K562 (cell line): ENCODE measurements at regions not wholly inside any gene's neighbourhood (a gene's known extent, or its start where the extent isn't known, plus 50 kb on each side); places are given as distances from the start of the nearest gene placed in this dataset.

Experiments
- ATAC-seq: fragments of 200-7000 bp; cut with Tn5 transposase; 3 replicates; pipeline ENCODE4 v1.9.1; 2020; ENCODE audit warnings: moderate library complexity
- BruUV-seq: library from RNA; stranded (reverse); fragments of 400-500 nt; replicated peaks from 2 replicates; lab custom pipeline; 2021; lab: Mats Ljungman, UMichigan
- CTCF ChIA-PET: fragments of 300-600 bp; formaldehyde crosslinking; extraction: SDS; loops from one replicate; lab custom pipeline; 2021; ENCODE audit warnings: low intra/inter-chr PET ratio; lab: Yijun Ruan, JAX
- POLR2A ChIA-PET: fragments of 300-600, 350-650 bp; sonication (Branson Sonifier 250); formaldehyde crosslinking; extraction: SDS; loops from one replicate; lab custom pipeline; 2021; ENCODE audit warnings: antibody characterized with exemption, inconsistent platforms; lab: Yijun Ruan, JAX
- DNase-seq, 4 experiments: peaks; one replicate each; pipeline versions ENCODE4 v3.0.0 to v3.0.0-alpha.2; 2011 to 2018; ENCODE audit warnings: low spot score in 3 of 4, mixed read lengths in 3 of 4; ENCODE audit errors: extremely low read depth in 1 of 4
- FAIRE-seq: peaks from 2 replicates; lab custom pipeline; 2011; peaks lifted over from hg19 to GRCh38; lab: Jason Lieb, UNC
- H2AFZ ChIP-seq: 2 replicates; pipeline ENCODE4 v1.6.0; 2011; ENCODE audit warnings: low read depth, low read length, control low read depth, inconsistent platforms
- H3K27ac ChIP-seq: fragments of 200-600 bp; 3 replicates; pipeline ENCODE4 v1.8.0; 2011; ENCODE audit warnings: low read depth, mild to moderate bottlenecking, control low read depth, inconsistent platforms, low read length, moderate library complexity, mixed read lengths; ENCODE audit errors: extremely low read depth
- H3K27me3 ChIP-seq, 2 experiments: fragments of 300-600 bp in 1 of 2; 2 replicates in 1 of 2; 3 replicates in 1 of 2; pipeline versions ENCODE4 v1.6.0 to v1.8.0; 2011; ENCODE audit warnings: inconsistent platforms in 2 of 2, low read length in 2 of 2, mild to moderate bottlenecking in 1 of 2, mixed read lengths in 1 of 2, moderate library complexity in 1 of 2; ENCODE audit not compliant: control insufficient read depth in 2 of 2, insufficient read depth in 2 of 2
- H3K36me3 ChIP-seq: fragments of 300-600 bp; 3 replicates; pipeline ENCODE4 v1.8.0; 2011; ENCODE audit warnings: mild to moderate bottlenecking, low read length, inconsistent platforms; ENCODE audit not compliant: control insufficient read depth, insufficient read depth
- H3K4me1 ChIP-seq, 2 experiments: fragments of 200-600 bp in 1 of 2; replicated peaks in 1 of 2; 2 replicates in 1 of 2; 3 replicates in 1 of 2; pipeline versions ENCODE4 v1.5.1 to v1.8.0; 2011; ENCODE audit warnings: inconsistent platforms in 2 of 2, low read length in 2 of 2, mild to moderate bottlenecking in 1 of 2, mixed read lengths in 1 of 2, moderate library complexity in 1 of 2; ENCODE audit not compliant: control insufficient read depth in 2 of 2, insufficient read depth in 2 of 2
- H3K4me2 ChIP-seq: 2 replicates; pipeline ENCODE4 v1.6.1; 2011; ENCODE audit warnings: low read length, control low read depth, inconsistent platforms, mixed read lengths; ENCODE audit not compliant: insufficient read depth
- H3K4me3 ChIP-seq: fragments of 200-600 bp; sonication (generic), shearing (Covaris generic); 2 replicates; pipeline ENCODE4 v1.5.1; 2016; ENCODE audit warnings: control low read depth, inconsistent platforms
- H3K79me2 ChIP-seq: fragments of 200-600 bp; 3 replicates; pipeline ENCODE4 v1.8.0; 2011; ENCODE audit warnings: low read length, inconsistent platforms; ENCODE audit not compliant: control insufficient read depth, insufficient read depth
- H3K9ac ChIP-seq, 2 experiments: 2 replicates each; pipeline versions ENCODE4 v1.6.0 to v1.6.1; 2011; ENCODE audit warnings: low read depth in 2 of 2, low read length in 2 of 2, control low read depth in 1 of 2, inconsistent platforms in 1 of 2, mild to moderate bottlenecking in 1 of 2, mixed read lengths in 1 of 2; ENCODE audit not compliant: insufficient read depth in 1 of 2
- H3K9me1 ChIP-seq: one replicate; pipeline ENCODE4 v1.6.0; 2011; ENCODE audit warnings: inconsistent platforms, mild to moderate bottlenecking, low read length, moderate library complexity; ENCODE audit not compliant: control insufficient read depth, insufficient read depth
- H3K9me3 ChIP-seq: replicated peaks from 2 replicates; pipeline ENCODE4 v1.5.1; 2011; ENCODE audit warnings: low read depth, low read length, inconsistent platforms; ENCODE audit not compliant: control insufficient read depth, insufficient read depth
- H4K20me1 ChIP-seq: replicated peaks from 2 replicates; pipeline ENCODE4 v1.6.1; 2011; ENCODE audit warnings: low read length, inconsistent platforms, mixed read lengths; ENCODE audit not compliant: control insufficient read depth, insufficient read depth
- ARID3A ChIP-seq: IDR thresholded peaks from 2 replicates; pipeline ENCODE4 v1.6.1; 2012; ENCODE audit warnings: low read depth, low read length, improper control_type of control experiment, borderline replicate concordance
- CBX2 ChIP-seq: fragments of 200-600 bp; sonication (generic); IDR thresholded peaks from one replicate; pipeline ENCODE4 v1.6.1; 2012; ENCODE audit warnings: mild to moderate bottlenecking, low read length, inconsistent platforms; ENCODE audit not compliant: insufficient read depth, poor library complexity, severe bottlenecking
- CCAR2 ChIP-seq: fragments of 200-400 bp; formaldehyde crosslinking; IDR thresholded peaks from 2 replicates; pipeline ENCODE4 v1.6.1; 2017; ENCODE audit warnings: mild to moderate bottlenecking, low read depth, low read length
- ELF1 ChIP-seq: fragments of 200-800 bp; sonication (Bioruptor generic); IDR thresholded peaks from 2 replicates; pipeline ENCODE4 v1.6.1; 2016; ENCODE audit warnings: missing genetic modification characterization, missing compliant biosample characterization
- HDAC3 ChIP-seq: fragments of 450-650 bp; IDR thresholded peaks from 2 replicates; pipeline ENCODE4 v1.6.1; 2018; ENCODE audit warnings: borderline replicate concordance, mild to moderate bottlenecking, moderate library complexity; ENCODE audit not compliant: partially characterized antibody
- HMG20B ChIP-seq: fragments of 250-450 bp; sonication (Bioruptor Pico); IDR thresholded peaks from 2 replicates; pipeline ENCODE4 v1.5.0; 2021; ENCODE audit warnings: mild to moderate bottlenecking
- MITF ChIP-seq: IDR thresholded peaks from 2 replicates; pipeline ENCODE4 v1.6.1; 2014; ENCODE audit warnings: antibody characterized with exemption
- MTA3 ChIP-seq: fragments of 450-650 bp; formaldehyde crosslinking; IDR thresholded peaks from 2 replicates; pipeline ENCODE4 v1.6.1; 2017; ENCODE audit warnings: mild to moderate bottlenecking, borderline replicate concordance
- NR2C1 ChIP-seq, 2 experiments: fragments of 450-650 bp; IDR thresholded peaks; 2 replicates each; pipeline ENCODE4 v1.6.1; 2017; ENCODE audit warnings: mild to moderate bottlenecking in 2 of 2, antibody characterized with exemption in 1 of 2, inconsistent platforms in 1 of 2, missing compliant biosample characterization in 1 of 2, missing genetic modification characterization in 1 of 2
- NR2C2 ChIP-seq, 2 experiments: fragments of 200-800 bp in 1 of 2; sonication (Bioruptor generic) in 1 of 2; sonication (generic) in 1 of 2; formaldehyde crosslinking in 1 of 2; IDR thresholded peaks; 2 replicates each; pipeline versions ENCODE4 v1.6.1 to v1.8.0; 2016 to 2022; ENCODE audit warnings: mild to moderate bottlenecking in 1 of 2, missing compliant biosample characterization in 1 of 2, missing genetic modification characterization in 1 of 2, missing genetic modification reagents in 1 of 2
- RHOXF2B ChIP-seq: fragments of 250-450 bp; sonication (Bioruptor Pico); conservative IDR thresholded peaks from 2 replicates; pipeline ENCODE4 v1.5.1; 2021
- SMAD1 ChIP-seq: fragments of 150-350 bp; IDR thresholded peaks from 2 replicates; pipeline ENCODE4 v1.6.1; 2014; ENCODE audit warnings: low read length, low read depth; ENCODE audit not compliant: partially characterized antibody
- STAG1 ChIP-seq: sonication (generic); formaldehyde crosslinking; IDR thresholded peaks from 2 replicates; pipeline ENCODE4 v1.5.0; 2020; ENCODE audit warnings: missing genetic modification reagents, borderline replicate concordance
- TRIM24 ChIP-seq, 2 experiments: fragments of 450-650 bp; IDR thresholded peaks; 2 replicates each; pipeline ENCODE4 v1.6.1; 2016
- WGBS: fragments of 100-300 bp; shearing (Covaris generic); methylation state at CpG from one replicate; pipeline ENCODE4 v1.1.6; 2016; ENCODE audit warnings: low coverage, mixed read lengths; ENCODE audit not compliant: insufficient coverage; ENCODE audit errors: missing lambda C conversion rate; 5-methylcytosine and 5-hydroxymethylcytosine counted together
- in situ Hi-C: fragments of 300-500 bp; cut with MboI; formaldehyde crosslinking; loops from 4 replicates; pipeline ENCODE4 v1.15.0; 2018; ENCODE audit warnings: inconsistent platforms, mixed read lengths
- intact Hi-C: fragments of 100-400 bp; cut with micrococcal nuclease; formaldehyde crosslinking; loops from 2 replicates; pipeline ENCODE4 v1.14.2; 2022
- TF ChIP-seq, protein P1 (sequence below): fragments of 250-450 bp; sonication (Bioruptor Pico); IDR thresholded peaks from 2 replicates; pipeline ENCODE4 v1.8.0; 2022; ENCODE audit warnings: moderate library complexity, mild to moderate bottlenecking, inconsistent platforms
- TF ChIP-seq, protein P2 (sequence below): IDR thresholded peaks from 3 replicates; pipeline ENCODE4 v1.6.1; 2011; ENCODE audit warnings: borderline replicate concordance, mild to moderate bottlenecking; ENCODE audit not compliant: insufficient read length, insufficient read depth

DNA sequence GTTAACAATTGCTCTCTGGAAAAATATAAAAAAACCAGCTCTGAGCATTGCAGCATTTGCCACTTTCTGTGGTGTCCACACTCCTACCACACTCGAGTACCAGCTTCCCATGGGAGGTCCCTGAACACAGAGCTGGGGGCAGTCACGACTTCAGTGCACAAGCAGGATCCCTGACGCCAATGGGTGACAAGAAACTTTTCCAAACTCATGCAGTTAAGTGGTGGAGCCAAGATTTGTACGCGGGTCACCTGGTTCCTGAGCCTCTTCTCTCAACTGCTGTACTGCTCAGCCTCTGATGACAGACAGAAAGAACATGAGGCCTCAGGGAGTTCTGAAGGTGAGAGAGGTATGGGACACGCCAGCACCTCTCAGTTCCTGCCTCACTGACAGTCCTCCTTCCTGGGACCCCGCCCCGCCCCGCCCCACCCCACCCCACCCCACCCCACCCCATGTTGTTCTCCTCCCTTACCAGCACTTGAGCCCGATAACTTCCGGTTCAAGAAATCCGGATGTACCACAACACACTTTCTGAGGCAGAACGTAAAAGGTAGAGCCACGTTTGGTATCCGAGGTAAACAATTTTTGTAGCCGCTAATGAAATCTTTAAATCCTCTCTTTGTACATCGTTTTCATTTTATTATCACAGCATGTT lies 287.6 kb downstream of the MYCN start:
- in situ Hi-C loops (no loop called here), intact Hi-C loops (no loop called here)
- Histone ChIP-seq H3K4me3 (no peak overlapping the region), H3K4me1 (no peaks in the 10 kb centered on the region), H3K27ac (no peak overlapping the region), H3K79me2 (no peaks in the 10 kb centered on the region), H3K36me3 (no peaks in the 10 kb centered on the region), H3K27me3 (peaks cover 0 to under 1% of the 10 kb centered on the region in 2 experiments; a peak in 1 of 5 replicates), H3K9me1 (no peaks in the 10 kb centered on the region), H3K9me3 (no peaks in the 10 kb centered on the region), H4K20me1 (no peaks in the 10 kb centered on the region), H3K4me2 (peak overlapping the region; percentile 37; the same call in 1 of the 2 replicates), H2AFZ (peak overlapping the region; percentile 55; the same call in 1 of the 2 replicates), H3K9ac (no peak overlapping the region)
- POLR2A ChIA-PET, result no interaction called here
- BruUV-seq, result no TSS peak
- no peak for FAIRE-seq
- CTCF ChIA-PET, result no interaction called here
- peak; percentile 15 to 41 (median 35) for DNase-seq
- 26% methylated on average over 12 of the region's 17 CpGs for WGBS
- peak; percentile 79 for ATAC-seq
- TF ChIP-seq ARID3A (no peak), MITF (no peak), RHOXF2B (CRISPR knock-in tag) (no peak), NR2C1 (IDR thresholded peaks at IDR 0.05) (peak; percentile 75), NR2C1 (tag; IDR thresholded peaks at IDR 0.05) (peak; percentile 41; the same call in 1 of the 2 replicates), NR2C2 (CRISPR knock-in tag; IDR thresholded peaks at IDR 0.05) (no peak), NR2C2 (tag; IDR thresholded peaks at IDR 0.05) (peak; percentile 80), SMAD1 (no peak), HMG20B (CRISPR knock-in tag) (no peak), HDAC3 (no peak), STAG1 (CRISPR knock-in tag) (no peak), TRIM24 (IDR thresholded peaks at IDR 0.05) (no peak), CBX2 (no peak), MTA3 (no peak), ELF1 (tag) (0 out of 2 replicates have a peak, but pooled peaks have one; percentile 24), CCAR2 (no peak)
- TF ChIP-seq, protein P1, sequence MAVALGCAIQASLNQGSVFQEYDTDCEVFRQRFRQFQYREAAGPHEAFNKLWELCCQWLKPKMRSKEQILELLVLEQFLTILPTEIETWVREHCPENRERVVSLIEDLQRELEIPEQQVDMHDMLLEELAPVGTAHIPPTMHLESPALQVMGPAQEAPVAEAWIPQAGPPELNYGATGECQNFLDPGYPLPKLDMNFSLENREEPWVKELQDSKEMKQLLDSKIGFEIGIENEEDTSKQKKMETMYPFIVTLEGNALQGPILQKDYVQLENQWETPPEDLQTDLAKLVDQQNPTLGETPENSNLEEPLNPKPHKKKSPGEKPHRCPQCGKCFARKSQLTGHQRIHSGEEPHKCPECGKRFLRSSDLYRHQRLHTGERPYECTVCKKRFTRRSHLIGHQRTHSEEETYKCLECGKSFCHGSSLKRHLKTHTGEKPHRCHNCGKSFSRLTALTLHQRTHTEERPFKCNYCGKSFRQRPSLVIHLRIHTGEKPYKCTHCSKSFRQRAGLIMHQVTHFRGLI, result no peak
- TF ChIP-seq, protein P2, sequence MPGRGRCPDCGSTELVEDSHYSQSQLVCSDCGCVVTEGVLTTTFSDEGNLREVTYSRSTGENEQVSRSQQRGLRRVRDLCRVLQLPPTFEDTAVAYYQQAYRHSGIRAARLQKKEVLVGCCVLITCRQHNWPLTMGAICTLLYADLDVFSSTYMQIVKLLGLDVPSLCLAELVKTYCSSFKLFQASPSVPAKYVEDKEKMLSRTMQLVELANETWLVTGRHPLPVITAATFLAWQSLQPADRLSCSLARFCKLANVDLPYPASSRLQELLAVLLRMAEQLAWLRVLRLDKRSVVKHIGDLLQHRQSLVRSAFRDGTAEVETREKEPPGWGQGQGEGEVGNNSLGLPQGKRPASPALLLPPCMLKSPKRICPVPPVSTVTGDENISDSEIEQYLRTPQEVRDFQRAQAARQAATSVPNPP, result no peak
